Stimulated activated naive CD8-positive, alpha-beta T cell treated with anti-CD3 and anti-CD28 coated beads, Interleukin-15, Interleukin-2, amounts not matched to agents 100 U/mL and 50 U/mL, for 24 hours (primary cell): ENCODE measurements at regions not wholly inside any gene's neighbourhood (a gene's known extent, or its start where the extent isn't known, plus 50 kb on each side); places are given as distances from the start of the nearest gene placed in this dataset.
A peak's percentile ranks its signal among the peaks of the same experiment; 100 is the strongest.
"Not testable (repeated sequence)": the region's sequence is repeated elsewhere in the genome, so short reads cannot be mapped to it uniquely, and the experiment has no call there.

ENCODE experiments used
- ATAC-seq: fragments of 150-1000 bp; cut with Tn5 transposase; one replicate; pipeline ENCODE4 v1.10.0; 2021
- DNase-seq: peaks from one replicate; pipeline ENCODE4 v3.0.0; 2021

GRCh38 chr1:83134322-83135014, 864.5 kb downstream of the TTLL7 start:
- not testable (repeated sequence) for DNase-seq
- ATAC-seq: peak; percentile 86

GRCh38 chr1:83131692-83131955, 867.3 kb downstream of the TTLL7 start:
- no peak for ATAC-seq

GRCh38 chr1:83130886-83131691, 867.8 kb downstream of the TTLL7 start:
- no peak for ATAC-seq
- no peak for DNase-seq

More at GRCh38 chr1:83131692-83131955, 867.3 kb downstream of the TTLL7 start:
- no peak for DNase-seq

GRCh38 chr1:83129107-83129506, 869.8 kb downstream of the TTLL7 start:
- DNase-seq (no peak), ATAC-seq (no peak)

GRCh38 chr1:83125456-83125855, 873.5 kb downstream of the TTLL7 start:
- no peak for ATAC-seq
- DNase-seq: no peak

GRCh38 chr1:83123019-83123418, 875.9 kb downstream of the TTLL7 start:
- DNase-seq: no peak
- no peak for ATAC-seq

GRCh38 chr1:83118472-83118871, 880.5 kb downstream of the TTLL7 start:
- ATAC-seq (no peak), DNase-seq (no peak)

- DNase-seq, ATAC-seq: not testable (repeated sequence)
Measured at GRCh38 chr1:83117030-83117429, 881.9 kb downstream of the TTLL7 start.

- DNase-seq (no peak), ATAC-seq (no peak)
Measured at GRCh38 chr1:83115785-83116184, 883.1 kb downstream of the TTLL7 start.

- DNase-seq (no peak), ATAC-seq (no peak)
Measured at GRCh38 chr1:83114136-83114834, 884.6 kb downstream of the TTLL7 start.

GRCh38 chr1:83113652-83114051, 885.3 kb downstream of the TTLL7 start:
- ATAC-seq (no peak), DNase-seq (no peak)

- DNase-seq: no peak
- ATAC-seq: no peak
Measured at GRCh38 chr1:83112248-83112885, 886.6 kb downstream of the TTLL7 start.

- DNase-seq (no peak), ATAC-seq (no peak)
Measured at GRCh38 chr1:83110156-83110555, 888.8 kb downstream of the TTLL7 start.

- ATAC-seq (no peak), DNase-seq (no peak)
Measured at GRCh38 chr1:83109692-83110091, 889.2 kb downstream of the TTLL7 start.

- DNase-seq: no peak
- no peak for ATAC-seq
Measured at GRCh38 chr1:83104558-83104957, 894.4 kb downstream of the TTLL7 start.

- no peak for DNase-seq
- ATAC-seq: no peak
Measured at GRCh38 chr1:83103341-83103740, 895.6 kb downstream of the TTLL7 start.

- DNase-seq (no peak), ATAC-seq (no peak)
Measured at GRCh38 chr1:83102630-83103071, 896.3 kb downstream of the TTLL7 start.

GRCh38 chr1:83101406-83101805, 897.5 kb downstream of the TTLL7 start:
- no peak for ATAC-seq

GRCh38 chr1:83100133-83100532, 898.8 kb downstream of the TTLL7 start:
- no peak for DNase-seq
- ATAC-seq: no peak

More at GRCh38 chr1:83101406-83101805, 897.5 kb downstream of the TTLL7 start:
- no peak for DNase-seq

- no peak for ATAC-seq
Measured at GRCh38 chr1:83098791-83099190, 900.1 kb downstream of the TTLL7 start.

GRCh38 chr1:83098131-83098530, 900.8 kb downstream of the TTLL7 start:
- ATAC-seq (no peak), DNase-seq (no peak)

More at GRCh38 chr1:83098791-83099190, 900.1 kb downstream of the TTLL7 start:
- no peak for DNase-seq

- no peak for ATAC-seq
- no peak for DNase-seq
Measured at GRCh38 chr1:83097715-83098114, 901.2 kb downstream of the TTLL7 start.

- ATAC-seq (no peak), DNase-seq (no peak)
Measured at GRCh38 chr1:83095570-83095969, 903.4 kb downstream of the TTLL7 start.
